Stomach (tissue), 4 donors: ENCODE measurements at regions not wholly inside any gene's neighbourhood (a gene's known extent, or its start where the extent isn't known, plus 50 kb on each side); places are given as distances from the start of the nearest gene placed in this dataset.

Experiments used
- EP300 ChIP-seq: sonication (generic); formaldehyde crosslinking; IDR thresholded peaks from one replicate; pipeline ENCODE4 v1.6.1; 2017; ENCODE audit warnings: antibody characterized with exemption
- POLR2AphosphoS5 ChIP-seq, 3 donors: sonication (generic); formaldehyde crosslinking; IDR thresholded peaks; one replicate each; pipeline ENCODE4 v1.6.1; 2016; ENCODE audit warnings: antibody characterized with exemption in 3 of 3
- TF ChIP-seq, protein P1 (sequence below), 7 experiments: fragments of 450-650 bp in 4 of 7; fragments of 200-600 bp in 3 of 7; sonication (generic) in 3 of 7; IDR thresholded peaks; one replicate each; pipeline ENCODE4 v1.5.1; 2016 to 2019; ENCODE audit warnings: antibody characterized with exemption in 7 of 7, control low read depth in 2 of 7, mild to moderate bottlenecking in 1 of 7

DNA sequence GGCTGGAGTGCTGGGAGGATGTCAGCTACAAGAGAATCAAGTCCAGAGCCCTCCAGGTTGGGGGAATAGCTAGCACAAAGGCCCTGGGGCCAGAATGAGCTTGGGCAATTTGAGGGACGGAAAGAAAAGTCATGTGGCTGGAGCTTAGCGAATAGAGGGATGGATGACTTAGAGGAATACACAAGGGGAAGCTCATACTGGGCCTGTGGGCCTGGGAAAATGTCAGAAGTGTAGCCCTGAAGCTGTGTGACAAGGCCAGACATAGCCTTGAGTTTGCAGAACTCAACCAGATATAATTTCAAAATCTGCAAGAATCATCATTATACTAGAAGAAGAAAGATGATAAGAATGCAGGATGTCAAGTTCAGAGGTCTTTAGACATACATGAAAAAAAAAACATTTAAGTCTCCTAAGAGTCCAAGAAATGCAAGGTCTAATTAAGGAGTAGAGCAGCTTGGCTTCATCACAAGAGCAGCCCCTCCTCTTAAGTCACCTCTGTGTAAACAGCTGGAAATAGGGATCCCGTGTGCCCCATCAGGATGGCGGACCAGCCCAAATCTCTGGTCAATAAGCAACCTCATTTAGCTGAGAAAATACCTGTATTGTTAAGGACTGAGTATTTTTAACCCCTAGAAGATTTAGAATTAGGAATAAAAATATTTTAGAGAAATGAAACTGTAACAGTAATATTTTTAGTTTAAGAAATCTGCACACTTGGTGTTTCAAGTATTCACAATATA, 66.6 kb downstream of the ABCC12 start:
- TF ChIP-seq, protein P1, sequence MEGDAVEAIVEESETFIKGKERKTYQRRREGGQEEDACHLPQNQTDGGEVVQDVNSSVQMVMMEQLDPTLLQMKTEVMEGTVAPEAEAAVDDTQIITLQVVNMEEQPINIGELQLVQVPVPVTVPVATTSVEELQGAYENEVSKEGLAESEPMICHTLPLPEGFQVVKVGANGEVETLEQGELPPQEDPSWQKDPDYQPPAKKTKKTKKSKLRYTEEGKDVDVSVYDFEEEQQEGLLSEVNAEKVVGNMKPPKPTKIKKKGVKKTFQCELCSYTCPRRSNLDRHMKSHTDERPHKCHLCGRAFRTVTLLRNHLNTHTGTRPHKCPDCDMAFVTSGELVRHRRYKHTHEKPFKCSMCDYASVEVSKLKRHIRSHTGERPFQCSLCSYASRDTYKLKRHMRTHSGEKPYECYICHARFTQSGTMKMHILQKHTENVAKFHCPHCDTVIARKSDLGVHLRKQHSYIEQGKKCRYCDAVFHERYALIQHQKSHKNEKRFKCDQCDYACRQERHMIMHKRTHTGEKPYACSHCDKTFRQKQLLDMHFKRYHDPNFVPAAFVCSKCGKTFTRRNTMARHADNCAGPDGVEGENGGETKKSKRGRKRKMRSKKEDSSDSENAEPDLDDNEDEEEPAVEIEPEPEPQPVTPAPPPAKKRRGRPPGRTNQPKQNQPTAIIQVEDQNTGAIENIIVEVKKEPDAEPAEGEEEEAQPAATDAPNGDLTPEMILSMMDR (IDR thresholded peaks at IDR 0.05), result no peak
- TF ChIP-seq POLR2AphosphoS5 (IDR thresholded peaks at IDR 0.05) (no peak), EP300 (no peak)
